ENCODE measurements at regions not wholly inside any gene's neighbourhood (a gene's known extent, or its start where the extent isn't known, plus 50 kb on each side); places are given as distances from the start of the nearest gene placed in this dataset.

DNA sequence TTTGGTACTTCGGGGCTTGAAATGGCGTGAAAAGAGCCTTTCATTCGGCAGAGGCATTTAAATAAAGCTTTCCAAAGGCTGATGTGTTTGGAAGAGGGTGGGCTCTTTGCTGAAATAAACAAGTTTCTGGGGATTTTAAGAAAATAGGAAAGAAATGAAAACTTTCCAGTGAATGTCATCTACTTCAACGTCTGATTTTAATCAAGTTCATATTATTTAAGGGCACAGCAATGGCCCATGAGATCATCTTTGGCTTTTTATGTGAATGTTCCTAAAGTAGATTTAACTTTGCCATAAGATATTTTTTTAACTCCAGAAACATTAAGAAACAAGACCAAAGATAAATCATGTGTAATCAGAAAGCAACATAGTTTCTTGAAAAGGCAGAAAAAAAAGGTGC lies 69.8 kb upstream of the TTC29 start:
- TF ChIP-seq, protein P1, sequence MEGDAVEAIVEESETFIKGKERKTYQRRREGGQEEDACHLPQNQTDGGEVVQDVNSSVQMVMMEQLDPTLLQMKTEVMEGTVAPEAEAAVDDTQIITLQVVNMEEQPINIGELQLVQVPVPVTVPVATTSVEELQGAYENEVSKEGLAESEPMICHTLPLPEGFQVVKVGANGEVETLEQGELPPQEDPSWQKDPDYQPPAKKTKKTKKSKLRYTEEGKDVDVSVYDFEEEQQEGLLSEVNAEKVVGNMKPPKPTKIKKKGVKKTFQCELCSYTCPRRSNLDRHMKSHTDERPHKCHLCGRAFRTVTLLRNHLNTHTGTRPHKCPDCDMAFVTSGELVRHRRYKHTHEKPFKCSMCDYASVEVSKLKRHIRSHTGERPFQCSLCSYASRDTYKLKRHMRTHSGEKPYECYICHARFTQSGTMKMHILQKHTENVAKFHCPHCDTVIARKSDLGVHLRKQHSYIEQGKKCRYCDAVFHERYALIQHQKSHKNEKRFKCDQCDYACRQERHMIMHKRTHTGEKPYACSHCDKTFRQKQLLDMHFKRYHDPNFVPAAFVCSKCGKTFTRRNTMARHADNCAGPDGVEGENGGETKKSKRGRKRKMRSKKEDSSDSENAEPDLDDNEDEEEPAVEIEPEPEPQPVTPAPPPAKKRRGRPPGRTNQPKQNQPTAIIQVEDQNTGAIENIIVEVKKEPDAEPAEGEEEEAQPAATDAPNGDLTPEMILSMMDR (IDR thresholded peaks at IDR 0.05; ENCODE audit: insufficient read depth, low read length), result no peak
- TF ChIP-seq GABPA (IDR thresholded peaks at IDR 0.05; ENCODE audit: low read depth) (no peak), SPI1 (IDR thresholded peaks at IDR 0.05; ENCODE audit: borderline replicate concordance, low read depth) (no peak), POLR2AphosphoS5 (IDR thresholded peaks at IDR 0.05; ENCODE audit: low read depth) (no peak)
- TF ChIP-seq, protein P2, sequence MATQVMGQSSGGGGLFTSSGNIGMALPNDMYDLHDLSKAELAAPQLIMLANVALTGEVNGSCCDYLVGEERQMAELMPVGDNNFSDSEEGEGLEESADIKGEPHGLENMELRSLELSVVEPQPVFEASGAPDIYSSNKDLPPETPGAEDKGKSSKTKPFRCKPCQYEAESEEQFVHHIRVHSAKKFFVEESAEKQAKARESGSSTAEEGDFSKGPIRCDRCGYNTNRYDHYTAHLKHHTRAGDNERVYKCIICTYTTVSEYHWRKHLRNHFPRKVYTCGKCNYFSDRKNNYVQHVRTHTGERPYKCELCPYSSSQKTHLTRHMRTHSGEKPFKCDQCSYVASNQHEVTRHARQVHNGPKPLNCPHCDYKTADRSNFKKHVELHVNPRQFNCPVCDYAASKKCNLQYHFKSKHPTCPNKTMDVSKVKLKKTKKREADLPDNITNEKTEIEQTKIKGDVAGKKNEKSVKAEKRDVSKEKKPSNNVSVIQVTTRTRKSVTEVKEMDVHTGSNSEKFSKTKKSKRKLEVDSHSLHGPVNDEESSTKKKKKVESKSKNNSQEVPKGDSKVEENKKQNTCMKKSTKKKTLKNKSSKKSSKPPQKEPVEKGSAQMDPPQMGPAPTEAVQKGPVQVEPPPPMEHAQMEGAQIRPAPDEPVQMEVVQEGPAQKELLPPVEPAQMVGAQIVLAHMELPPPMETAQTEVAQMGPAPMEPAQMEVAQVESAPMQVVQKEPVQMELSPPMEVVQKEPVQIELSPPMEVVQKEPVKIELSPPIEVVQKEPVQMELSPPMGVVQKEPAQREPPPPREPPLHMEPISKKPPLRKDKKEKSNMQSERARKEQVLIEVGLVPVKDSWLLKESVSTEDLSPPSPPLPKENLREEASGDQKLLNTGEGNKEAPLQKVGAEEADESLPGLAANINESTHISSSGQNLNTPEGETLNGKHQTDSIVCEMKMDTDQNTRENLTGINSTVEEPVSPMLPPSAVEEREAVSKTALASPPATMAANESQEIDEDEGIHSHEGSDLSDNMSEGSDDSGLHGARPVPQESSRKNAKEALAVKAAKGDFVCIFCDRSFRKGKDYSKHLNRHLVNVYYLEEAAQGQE (IDR thresholded peaks at IDR 0.05; ENCODE audit: insufficient replicate concordance, low read depth), result no peak
